Renal cortical epithelial cell (primary cell): ENCODE measurements at regions not wholly inside any gene's neighbourhood (a gene's known extent, or its start where the extent isn't known, plus 50 kb on each side); places are given as distances from the start of the nearest gene placed in this dataset.
"Not testable (repeated sequence)": the region's sequence is repeated elsewhere in the genome, so short reads cannot be mapped to it uniquely, and the experiment has no call there.

Experiments
- DNase-seq: peaks from one replicate; pipeline ENCODE4 v3.0.0-alpha.2; 2011; ENCODE audit warnings: low read depth

DNA sequence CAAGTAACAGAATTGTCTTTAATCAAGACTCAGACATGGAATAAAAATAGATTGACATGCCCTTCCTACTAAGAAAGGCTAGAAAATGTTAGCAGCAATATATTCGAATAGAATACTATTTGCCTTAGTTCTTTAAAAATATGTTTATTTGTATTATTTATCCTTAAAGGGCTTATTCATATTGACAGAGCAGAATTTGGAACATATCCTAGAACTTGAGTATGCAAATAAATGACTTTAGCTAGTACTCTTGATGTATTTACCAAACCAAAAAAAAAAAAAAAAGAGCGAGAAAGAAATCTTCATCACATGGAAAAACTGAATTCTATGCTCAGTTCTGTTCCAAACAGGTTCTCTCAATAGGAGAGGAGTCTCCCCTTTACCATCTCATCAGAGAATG lies 68.9 kb upstream of the PPARGC1A start:
- no peak for DNase-seq

DNA sequence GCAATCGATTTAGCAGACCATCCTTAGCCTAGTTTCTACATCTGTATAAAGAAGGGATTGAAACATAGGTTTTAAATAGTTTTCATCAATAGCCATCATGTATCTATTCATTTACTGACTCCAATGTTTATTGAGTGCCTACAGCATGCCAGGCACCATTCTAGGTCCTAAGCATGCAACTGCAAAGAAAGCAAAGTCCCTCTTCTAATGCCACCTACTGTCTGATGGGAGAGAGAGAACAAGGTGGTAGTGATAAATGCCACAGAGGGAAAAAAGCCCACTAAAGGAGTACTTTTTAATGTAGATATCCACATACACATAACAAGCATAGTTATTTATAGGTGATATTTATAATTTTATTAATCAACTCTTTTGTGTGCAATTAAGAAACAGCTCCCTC lies 67.6 kb upstream of the PPARGC1A start:
- DNase-seq = no peak

DNA sequence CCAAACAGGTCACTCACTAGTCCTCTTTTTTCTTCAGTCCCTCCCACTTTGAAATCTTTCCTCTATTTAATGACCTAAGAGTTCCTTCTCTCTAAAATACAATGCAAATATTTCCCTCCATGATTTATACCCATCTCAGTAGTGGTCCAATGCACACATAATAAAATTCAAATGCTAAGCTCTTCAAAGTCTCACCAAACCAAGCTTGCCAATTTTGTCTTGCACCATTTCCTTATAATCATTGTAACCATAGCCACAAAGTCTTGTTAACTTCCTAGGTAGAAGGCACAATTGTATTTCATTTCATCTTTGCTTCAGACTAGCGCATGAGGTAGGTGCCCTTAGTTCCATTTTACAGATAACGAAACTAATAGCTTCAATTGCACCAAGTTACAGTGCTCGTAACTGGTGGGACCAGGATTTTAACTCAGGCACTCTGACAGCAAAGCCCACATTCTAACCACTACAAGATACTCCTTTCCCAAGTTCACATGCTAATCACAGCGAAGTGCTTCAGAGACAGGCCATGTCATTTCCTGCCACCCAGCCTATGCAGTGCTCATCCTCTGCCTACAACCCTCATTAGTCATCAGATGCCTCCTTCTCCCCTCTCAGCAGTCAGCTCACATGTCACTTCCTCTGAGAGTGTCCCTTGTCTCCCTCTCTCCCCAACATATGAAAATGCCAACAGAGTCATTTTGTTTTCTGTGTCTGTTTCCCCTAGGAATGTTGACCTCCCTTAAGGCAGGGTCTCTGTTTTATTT lies 66.9 kb upstream of the PPARGC1A start:
- DNase-seq = no peak

DNA sequence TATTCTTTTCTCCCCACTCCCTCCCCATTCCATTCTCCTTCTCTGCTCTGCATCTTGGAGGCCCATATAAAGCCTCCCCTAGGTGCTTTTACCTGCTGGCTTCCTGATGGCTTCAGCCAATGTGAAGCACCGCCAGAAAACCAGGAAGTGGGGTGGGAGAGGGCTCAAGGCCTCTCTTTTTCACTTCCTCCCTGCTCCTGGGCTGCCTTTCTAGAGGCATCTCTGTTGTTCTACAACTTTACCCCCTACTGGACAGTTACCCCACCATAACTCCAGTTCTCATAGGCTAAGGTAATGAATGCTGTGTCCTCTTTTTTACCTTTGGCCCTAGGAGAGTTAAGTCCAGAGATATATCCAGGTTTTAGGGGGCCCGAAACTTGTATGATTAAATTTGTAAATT lies 62.4 kb upstream of the PPARGC1A start:
- no peak for DNase-seq

DNA sequence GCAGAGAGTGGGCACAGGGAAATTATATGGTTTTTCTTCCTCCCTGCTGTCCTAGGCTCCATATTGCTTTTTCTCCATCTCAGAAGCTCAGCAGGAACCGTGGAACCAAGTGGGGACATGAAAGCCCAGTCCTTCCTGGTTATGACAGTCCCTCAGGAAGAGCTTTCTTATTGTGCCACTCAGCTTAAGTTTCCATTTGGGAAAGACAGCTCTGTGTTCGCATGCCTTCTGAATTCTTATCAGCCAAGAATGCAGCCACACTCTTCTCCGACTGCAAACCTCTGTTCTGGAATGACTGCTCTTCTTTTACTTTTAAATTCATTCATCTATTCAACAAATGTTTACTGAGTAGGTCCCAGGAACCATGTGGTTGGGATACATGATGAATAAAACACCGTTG lies 58.0 kb upstream of the PPARGC1A start:
- DNase-seq = no peak

DNA sequence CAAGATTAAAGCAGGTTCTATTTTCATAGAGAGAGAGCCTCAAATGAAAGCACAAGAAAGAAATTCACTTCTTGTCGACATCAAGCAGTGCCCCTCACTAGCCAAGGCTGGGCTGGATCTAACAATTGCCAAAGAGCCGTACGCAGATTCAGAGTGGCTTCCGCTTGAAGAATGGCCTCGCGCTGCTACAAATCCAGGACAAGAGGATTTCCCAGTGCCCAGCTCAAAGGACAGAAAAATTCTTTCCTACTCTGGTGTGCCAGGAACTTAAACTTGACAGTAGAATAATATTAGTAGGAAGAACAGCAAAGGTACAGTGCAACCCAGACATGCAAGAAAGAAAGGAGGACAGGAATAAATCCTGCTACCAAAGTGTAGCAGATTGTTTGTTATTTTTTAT lies 56.5 kb upstream of the PPARGC1A start:
- DNase-seq = no peak

DNA sequence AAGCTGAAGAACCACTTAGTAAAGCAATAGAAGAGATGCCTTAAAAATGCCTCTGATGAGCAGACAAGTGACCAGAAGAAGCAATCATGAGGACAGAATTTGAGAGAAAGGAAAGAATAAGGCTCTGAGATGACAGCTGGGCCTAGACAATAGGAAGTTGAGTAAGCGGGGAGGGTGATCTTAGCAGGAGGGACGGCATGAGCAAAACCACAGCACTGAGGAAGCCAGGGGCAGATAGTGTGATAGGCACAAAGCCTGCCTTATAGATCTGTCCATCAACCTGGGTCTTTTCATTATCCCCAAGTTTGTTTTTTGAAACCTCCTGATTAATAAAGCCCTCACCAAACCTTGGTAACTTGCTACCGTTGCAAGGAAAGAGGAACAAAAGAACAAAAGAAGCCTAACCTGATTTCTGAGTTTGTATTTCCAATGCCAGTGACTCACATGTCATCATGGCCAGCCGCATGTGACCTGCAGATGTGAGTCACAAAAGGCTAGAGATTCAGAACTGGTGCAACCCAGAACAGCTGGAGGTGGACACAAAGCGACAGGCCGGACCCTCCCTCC lies 55.7 kb upstream of the PPARGC1A start:
- peak; percentile 91 for DNase-seq

DNA sequence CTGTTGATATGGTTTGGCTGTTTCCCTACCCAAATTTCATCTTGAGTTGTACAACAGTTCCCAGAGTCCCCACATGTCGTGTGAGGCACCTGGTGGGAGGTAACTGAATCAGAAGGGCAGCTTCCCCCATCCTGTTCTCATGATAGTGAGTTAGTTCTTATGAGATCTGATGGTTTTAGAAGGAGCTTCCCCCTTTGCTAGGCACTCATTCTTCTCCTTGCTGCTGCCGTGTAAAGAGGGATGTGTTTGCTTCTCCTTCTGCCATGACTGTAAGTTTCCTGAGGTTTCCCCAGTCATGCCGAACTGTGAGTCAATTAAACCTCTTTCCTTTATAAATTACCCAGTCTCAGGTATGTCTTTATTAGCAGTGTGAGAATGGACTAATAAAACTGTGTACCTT lies 54.7 kb upstream of the PPARGC1A start:
- not testable (repeated sequence) for DNase-seq

DNA sequence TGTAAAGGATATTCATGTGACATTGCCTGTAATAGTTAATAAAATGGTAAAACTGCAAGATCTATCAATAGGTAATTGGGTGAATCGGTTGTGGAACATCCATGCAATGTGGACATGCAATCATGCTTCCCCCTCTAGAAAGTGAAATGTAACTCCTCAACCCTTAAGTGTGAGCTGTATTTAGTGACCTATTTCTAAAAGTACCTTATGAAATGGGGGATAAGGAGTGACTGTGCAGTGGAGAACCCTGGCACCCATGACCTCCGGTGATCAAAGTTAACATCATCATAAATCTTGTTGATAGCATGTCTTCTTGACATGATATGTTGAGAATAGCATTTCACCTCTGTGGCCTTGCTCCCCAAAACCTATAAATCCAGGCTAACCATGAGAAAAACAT lies 53.6 kb upstream of the PPARGC1A start:
- no peak for DNase-seq

DNA sequence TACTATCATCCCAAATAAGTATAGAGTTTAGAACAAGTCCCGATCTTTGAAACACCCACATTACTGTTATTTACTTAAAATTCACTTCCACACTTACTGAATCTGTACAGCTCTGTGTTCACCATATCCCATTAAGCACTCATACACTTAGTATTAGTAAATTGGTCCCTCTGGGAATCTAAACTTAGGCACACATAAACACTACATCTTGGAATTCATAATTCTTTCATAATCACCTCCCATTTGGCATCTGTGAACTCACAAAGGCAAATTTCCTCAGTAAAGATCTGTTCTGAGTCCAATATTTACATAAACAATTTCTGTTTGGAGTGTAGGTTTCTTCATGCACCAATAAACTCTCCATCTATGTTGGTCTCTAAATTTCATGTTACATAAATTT lies 52.6 kb upstream of the PPARGC1A start:
- no peak for DNase-seq
